ENCODE measurements at regions not wholly inside any gene's neighbourhood (a gene's known extent, or its start where the extent isn't known, plus 50 kb on each side); places are given as distances from the start of the nearest gene placed in this dataset.

DNA sequence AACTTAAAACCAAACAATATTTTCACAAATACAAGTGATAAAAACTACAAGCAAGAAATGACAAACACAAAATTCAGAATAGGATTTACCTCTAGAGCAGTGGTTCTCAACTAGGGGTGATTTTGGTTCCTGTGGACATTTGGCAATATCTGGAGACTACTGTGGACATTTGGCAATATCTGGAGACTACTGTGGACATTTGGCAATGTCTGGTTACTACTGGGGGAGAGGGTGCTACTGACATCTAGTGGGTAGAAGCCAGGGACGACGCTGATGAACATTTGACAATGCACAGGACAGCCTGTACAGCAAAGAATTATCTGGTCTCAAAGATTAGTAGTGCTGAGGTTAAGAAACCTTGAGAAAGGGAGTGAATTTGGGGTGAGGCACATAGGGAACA lies 169.8 kb downstream of the CLCN4 start:
- TF ChIP-seq, protein P1, sequence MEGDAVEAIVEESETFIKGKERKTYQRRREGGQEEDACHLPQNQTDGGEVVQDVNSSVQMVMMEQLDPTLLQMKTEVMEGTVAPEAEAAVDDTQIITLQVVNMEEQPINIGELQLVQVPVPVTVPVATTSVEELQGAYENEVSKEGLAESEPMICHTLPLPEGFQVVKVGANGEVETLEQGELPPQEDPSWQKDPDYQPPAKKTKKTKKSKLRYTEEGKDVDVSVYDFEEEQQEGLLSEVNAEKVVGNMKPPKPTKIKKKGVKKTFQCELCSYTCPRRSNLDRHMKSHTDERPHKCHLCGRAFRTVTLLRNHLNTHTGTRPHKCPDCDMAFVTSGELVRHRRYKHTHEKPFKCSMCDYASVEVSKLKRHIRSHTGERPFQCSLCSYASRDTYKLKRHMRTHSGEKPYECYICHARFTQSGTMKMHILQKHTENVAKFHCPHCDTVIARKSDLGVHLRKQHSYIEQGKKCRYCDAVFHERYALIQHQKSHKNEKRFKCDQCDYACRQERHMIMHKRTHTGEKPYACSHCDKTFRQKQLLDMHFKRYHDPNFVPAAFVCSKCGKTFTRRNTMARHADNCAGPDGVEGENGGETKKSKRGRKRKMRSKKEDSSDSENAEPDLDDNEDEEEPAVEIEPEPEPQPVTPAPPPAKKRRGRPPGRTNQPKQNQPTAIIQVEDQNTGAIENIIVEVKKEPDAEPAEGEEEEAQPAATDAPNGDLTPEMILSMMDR (IDR thresholded peaks at IDR 0.05; ENCODE audit: low read depth, low read length, missing input control): peak; percentile 43
- TF ChIP-seq, protein P2, sequence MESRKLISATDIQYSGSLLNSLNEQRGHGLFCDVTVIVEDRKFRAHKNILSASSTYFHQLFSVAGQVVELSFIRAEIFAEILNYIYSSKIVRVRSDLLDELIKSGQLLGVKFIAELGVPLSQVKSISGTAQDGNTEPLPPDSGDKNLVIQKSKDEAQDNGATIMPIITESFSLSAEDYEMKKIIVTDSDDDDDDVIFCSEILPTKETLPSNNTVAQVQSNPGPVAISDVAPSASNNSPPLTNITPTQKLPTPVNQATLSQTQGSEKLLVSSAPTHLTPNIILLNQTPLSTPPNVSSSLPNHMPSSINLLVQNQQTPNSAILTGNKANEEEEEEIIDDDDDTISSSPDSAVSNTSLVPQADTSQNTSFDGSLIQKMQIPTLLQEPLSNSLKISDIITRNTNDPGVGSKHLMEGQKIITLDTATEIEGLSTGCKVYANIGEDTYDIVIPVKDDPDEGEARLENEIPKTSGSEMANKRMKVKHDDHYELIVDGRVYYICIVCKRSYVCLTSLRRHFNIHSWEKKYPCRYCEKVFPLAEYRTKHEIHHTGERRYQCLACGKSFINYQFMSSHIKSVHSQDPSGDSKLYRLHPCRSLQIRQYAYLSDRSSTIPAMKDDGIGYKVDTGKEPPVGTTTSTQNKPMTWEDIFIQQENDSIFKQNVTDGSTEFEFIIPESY (IDR thresholded peaks at IDR 0.05): no peak
- peak; percentile 15 for TF ChIP-seq SP1 (IDR thresholded peaks at IDR 0.05)
